Adrenal gland (tissue), 5 donors: ENCODE measurements at regions not wholly inside any gene's neighbourhood (a gene's known extent, or its start where the extent isn't known, plus 50 kb on each side); places are given as distances from the start of the nearest gene placed in this dataset.

Experiments
- POLR2A ChIP-seq, 2 donors: fragments of 450-650 bp; IDR thresholded peaks; one replicate each; pipeline ENCODE4 v1.6.1; 2017; ENCODE audit warnings: antibody characterized with exemption in 2 of 2, mild to moderate bottlenecking in 2 of 2, moderate library complexity in 1 of 2
- TF ChIP-seq, protein P1 (sequence below), 6 experiments: fragments of 450-650 bp in 4 of 6; fragments of 200-600 bp in 2 of 6; sonication (generic) in 1 of 6; IDR thresholded peaks; 1 replicate in 5 of 6; 2 replicates in 1 of 6; pipeline versions ENCODE4 v1.5.1 to v1.8.0; 2016 to 2021; ENCODE audit warnings: antibody characterized with exemption in 6 of 6, mild to moderate bottlenecking in 2 of 6, moderate library complexity in 1 of 6
- donor health status: DM: no; HTN: no; CAD: no.

GRCh38 chr12:29879606-29880308 lies 96.0 kb upstream of the TMTC1 start:
- TF ChIP-seq, protein P1, sequence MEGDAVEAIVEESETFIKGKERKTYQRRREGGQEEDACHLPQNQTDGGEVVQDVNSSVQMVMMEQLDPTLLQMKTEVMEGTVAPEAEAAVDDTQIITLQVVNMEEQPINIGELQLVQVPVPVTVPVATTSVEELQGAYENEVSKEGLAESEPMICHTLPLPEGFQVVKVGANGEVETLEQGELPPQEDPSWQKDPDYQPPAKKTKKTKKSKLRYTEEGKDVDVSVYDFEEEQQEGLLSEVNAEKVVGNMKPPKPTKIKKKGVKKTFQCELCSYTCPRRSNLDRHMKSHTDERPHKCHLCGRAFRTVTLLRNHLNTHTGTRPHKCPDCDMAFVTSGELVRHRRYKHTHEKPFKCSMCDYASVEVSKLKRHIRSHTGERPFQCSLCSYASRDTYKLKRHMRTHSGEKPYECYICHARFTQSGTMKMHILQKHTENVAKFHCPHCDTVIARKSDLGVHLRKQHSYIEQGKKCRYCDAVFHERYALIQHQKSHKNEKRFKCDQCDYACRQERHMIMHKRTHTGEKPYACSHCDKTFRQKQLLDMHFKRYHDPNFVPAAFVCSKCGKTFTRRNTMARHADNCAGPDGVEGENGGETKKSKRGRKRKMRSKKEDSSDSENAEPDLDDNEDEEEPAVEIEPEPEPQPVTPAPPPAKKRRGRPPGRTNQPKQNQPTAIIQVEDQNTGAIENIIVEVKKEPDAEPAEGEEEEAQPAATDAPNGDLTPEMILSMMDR (IDR thresholded peaks at IDR 0.05): no peak
- TF ChIP-seq POLR2A (IDR thresholded peaks at IDR 0.05): no peak
